Endothelial cell of umbilical vein (primary cell): ENCODE measurements at regions not wholly inside any gene's neighbourhood (a gene's known extent, or its start where the extent isn't known, plus 50 kb on each side); places are given as distances from the start of the nearest gene placed in this dataset.
A peak's percentile ranks its signal among the peaks of the same experiment; 100 is the strongest.

Experiments used
- BruUV-seq: library from RNA; stranded (reverse); fragments of 400-500 nt; replicated peaks from 2 replicates; lab custom pipeline; 2021; lab: Mats Ljungman, UMichigan
- CTCF ChIA-PET: fragments of 300-600, 350-600 bp; sonication (Branson Sonifier 250); formaldehyde crosslinking; loops from one replicate; lab custom pipeline; 2021; ENCODE audit warnings: antibody characterized with exemption, inconsistent platforms; lab: Charles Lee
- POLR2A ChIA-PET: fragments of 300-600, 350-600 bp; sonication (Branson Sonifier 250); formaldehyde crosslinking; loops from one replicate; lab custom pipeline; 2021; ENCODE audit warnings: antibody characterized with exemption, inconsistent platforms; lab: Charles Lee
- DNase-seq: peaks from one replicate; pipeline ENCODE4 v3.0.0-alpha.2; 2011; ENCODE audit warnings: low read depth, low spot score
- FAIRE-seq: peaks from 2 replicates; lab custom pipeline; 2011; peaks lifted over from hg19 to GRCh38; lab: Jason Lieb, UNC
- H2AFZ ChIP-seq: 2 replicates; pipeline ENCODE4 v1.6.0; 2012; ENCODE audit warnings: low read depth, low read length, control low read depth, inconsistent platforms
- H3K27ac ChIP-seq: 2 replicates; pipeline ENCODE4 v1.5.1; 2011; ENCODE audit warnings: low read depth, mild to moderate bottlenecking, control low read depth, low read length, moderate library complexity; ENCODE audit not compliant: insufficient read depth
- H3K27me3 ChIP-seq, 2 experiments: 2 replicates each; pipeline versions ENCODE4 v1.6.0 to v1.6.1; 2011; ENCODE audit warnings: low read length in 2 of 2, mixed read lengths in 1 of 2; ENCODE audit not compliant: control insufficient read depth in 2 of 2, insufficient read depth in 2 of 2
- H3K36me3 ChIP-seq, 2 experiments: 2 replicates in 1 of 2; 3 replicates in 1 of 2; pipeline ENCODE4 v1.5.1; 2011; ENCODE audit warnings: low read length in 2 of 2, mild to moderate bottlenecking in 1 of 2, moderate library complexity in 1 of 2; ENCODE audit not compliant: control insufficient read depth in 2 of 2, insufficient read depth in 2 of 2; ENCODE audit errors: extremely low read depth in 1 of 2
- H3K4me1 ChIP-seq: 3 replicates; pipeline ENCODE4 v1.5.1; 2011; ENCODE audit warnings: mild to moderate bottlenecking, low read length; ENCODE audit not compliant: control insufficient read depth, insufficient read depth; ENCODE audit errors: extremely low read depth
- H3K4me2 ChIP-seq: 2 replicates; pipeline ENCODE4 v1.6.1; 2011; ENCODE audit warnings: low read length, control low read depth, mixed read lengths; ENCODE audit not compliant: insufficient read depth
- H3K4me3 ChIP-seq, 3 experiments: fragments of 200-600 bp in 1 of 3; sonication (generic), shearing (Covaris generic) in 1 of 3; replicated peaks in 1 of 3; 2 replicates each; pipeline ENCODE4 v1.5.1; 2011 to 2016; ENCODE audit warnings: control low read depth in 3 of 3, low read length in 3 of 3, mild to moderate bottlenecking in 2 of 3, inconsistent platforms in 1 of 3, low read depth in 1 of 3, moderate library complexity in 1 of 3; ENCODE audit not compliant: insufficient read depth in 1 of 3
- H3K79me2 ChIP-seq: 2 replicates; pipeline ENCODE4 v1.6.0; 2012; ENCODE audit warnings: low read length, inconsistent platforms; ENCODE audit not compliant: control insufficient read depth, insufficient read depth
- H3K9ac ChIP-seq: replicated peaks from 2 replicates; pipeline ENCODE3; 2011; ENCODE audit warnings: low read length, control low read depth; ENCODE audit not compliant: insufficient read depth; ENCODE audit errors: extremely low read depth
- H3K9me1 ChIP-seq: replicated peaks from 3 replicates; pipeline ENCODE4 v1.6.0; 2011; ENCODE audit warnings: mild to moderate bottlenecking, low read length; ENCODE audit not compliant: control insufficient read depth, insufficient read depth; ENCODE audit errors: extremely low read depth
- H3K9me3 ChIP-seq: replicated peaks from 2 replicates; pipeline ENCODE4 v1.5.1; 2012; ENCODE audit warnings: low read length, inconsistent platforms; ENCODE audit not compliant: control insufficient read depth, insufficient read depth
- H4K20me1 ChIP-seq: replicated peaks from 2 replicates; pipeline ENCODE3; 2011; ENCODE audit warnings: mild to moderate bottlenecking, low read length; ENCODE audit not compliant: control insufficient read depth, insufficient read depth; ENCODE audit errors: extremely low read depth
- EZH2 ChIP-seq: IDR thresholded peaks from 2 replicates; pipeline ENCODE4 v1.6.1; 2012; ENCODE audit warnings: borderline replicate concordance, low read depth, mild to moderate bottlenecking, moderate library complexity, low read length, inconsistent platforms; ENCODE audit not compliant: severe bottlenecking
- FOS ChIP-seq: IDR thresholded peaks from 2 replicates; pipeline ENCODE4 v1.6.1; 2011; ENCODE audit warnings: mild to moderate bottlenecking, low read length, moderate library complexity, borderline replicate concordance; ENCODE audit not compliant: insufficient read depth
- GATA2 ChIP-seq: IDR thresholded peaks from 2 replicates; pipeline ENCODE4 v1.7.0; 2011; ENCODE audit warnings: low read depth, mild to moderate bottlenecking, moderate library complexity, mixed read lengths, low read length; ENCODE audit not compliant: insufficient read length, insufficient read depth
- JUN ChIP-seq: IDR thresholded peaks from 2 replicates; pipeline ENCODE4 v1.6.1; 2011; ENCODE audit warnings: borderline replicate concordance, low read depth; ENCODE audit not compliant: insufficient read length, insufficient read depth
- MAX ChIP-seq: IDR thresholded peaks from 2 replicates; pipeline ENCODE4 v1.6.1; 2011; ENCODE audit not compliant: insufficient read depth, insufficient read length
- MYC ChIP-seq: IDR thresholded peaks from one replicate; pipeline ENCODE4 v1.6.1; 2011; ENCODE audit warnings: mild to moderate bottlenecking, low read depth, low read length
- POLR2A ChIP-seq: IDR thresholded peaks from 2 replicates; pipeline ENCODE4 v1.6.1; 2012; ENCODE audit warnings: low read depth, mild to moderate bottlenecking, control low read depth, low read length
- POLR2AphosphoS5 ChIP-seq: IDR thresholded peaks from 2 replicates; pipeline ENCODE4 v1.6.1; 2012; ENCODE audit warnings: low read depth, mild to moderate bottlenecking, control low read depth, low read length, moderate library complexity; ENCODE audit not compliant: insufficient read depth
- dilution Hi-C: fragments of 300-500 bp; cut with MboI; formaldehyde crosslinking; loops from one replicate; pipeline ENCODE4 v1.15.0; 2019; ENCODE audit warnings: low sequenced_read_pairs; ENCODE audit not compliant: extremely low pct_ligation_motif_present
- intact Hi-C: fragments of 100-400 bp; cut with micrococcal nuclease; formaldehyde crosslinking; loops from one replicate; pipeline ENCODE4 v1.10.0; 2022
- TF ChIP-seq, protein P1 (sequence below), 2 donors: IDR thresholded peaks; 1 replicate in 1 of 2; 2 replicates in 1 of 2; pipeline ENCODE4 v1.5.1; 2011; ENCODE audit warnings: low read length in 2 of 2, mild to moderate bottlenecking in 2 of 2, moderate library complexity in 2 of 2, control low read depth in 1 of 2, inconsistent platforms in 1 of 2, low read depth in 1 of 2; ENCODE audit not compliant: insufficient read depth in 1 of 2; ENCODE audit errors: extremely low read depth in 1 of 2

DNA sequence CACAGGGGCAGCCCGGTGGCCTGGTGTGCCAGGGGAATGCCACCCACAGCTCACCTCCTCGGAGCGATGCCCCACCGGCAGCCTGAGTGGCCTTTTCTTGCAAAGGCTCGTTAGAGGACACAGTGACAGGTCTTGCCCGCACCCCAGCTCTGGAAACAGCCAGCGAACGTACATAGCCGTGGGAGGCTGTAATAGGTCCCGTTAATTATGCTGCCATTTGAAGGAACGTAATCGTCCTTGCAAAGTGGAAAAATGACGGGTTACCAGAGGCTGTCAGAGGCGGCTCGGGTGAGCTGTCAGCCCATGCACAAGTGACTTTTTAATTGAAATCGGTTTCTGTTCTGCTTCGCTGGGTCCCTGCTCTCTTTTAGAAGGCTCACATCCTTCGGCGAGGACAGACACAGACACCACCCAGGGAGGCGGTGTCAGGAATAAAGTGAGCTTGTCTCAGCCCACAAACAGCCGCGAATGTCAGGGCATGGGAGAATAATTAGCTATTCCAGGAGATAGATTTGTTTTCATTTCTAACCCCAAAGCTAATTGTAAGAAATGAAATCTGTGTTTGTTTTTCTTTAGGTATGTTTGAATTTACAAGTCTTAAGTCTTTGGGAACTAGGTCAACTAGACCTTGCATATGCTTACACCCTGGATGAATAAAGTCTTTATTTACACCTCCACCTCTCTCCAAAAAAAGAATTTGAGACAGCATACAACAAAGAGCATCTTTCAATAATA lies 77.2 kb upstream of the RFLNA start:
- Histone ChIP-seq H3K9me3 (no peaks in the 10 kb centered on the region), H3K27ac (no peak overlapping the region), H3K27me3 (no peaks in the 10 kb centered on the region), H3K9ac (no peak overlapping the region), H3K4me3 (no peak overlapping the region), H3K9me1 (no peaks in the 10 kb centered on the region), H3K36me3 (no peaks in the 10 kb centered on the region), H3K79me2 (no peaks in the 10 kb centered on the region), H3K4me2 (peak overlapping the region; percentile 54), H3K4me1 (peaks cover 11% of the 10 kb centered on the region), H2AFZ (peak overlapping the region; percentile 37), H4K20me1 (no peaks in the 10 kb centered on the region)
- BruUV-seq, result no TSS peak
- ChIA-PET POLR2A (no interaction called here), CTCF (interaction anchor here (1.3 kb wide), 3 partner anchors 14 to 164 kb away, joined by 3 to 4 read pairs (median 3); no protein-coding TSS in a partner anchor)
- no peak for TF ChIP-seq FOS
- TF ChIP-seq EZH2, result no peak
- DNase-seq (no peak), FAIRE-seq (peak; percentile 49)
- intact Hi-C loops, result no loop called here
- dilution Hi-C loops, result no loop called here

- no peaks in the 10 kb centered on the region for H4K20me1 ChIP-seq
- TF ChIP-seq EZH2 (no peak), MYC (no peak), MAX (no peak), FOS (no peak), JUN (no peak), GATA2 (no peak), POLR2A (no peak), POLR2AphosphoS5 (no peak)
- TF ChIP-seq, protein P1, sequence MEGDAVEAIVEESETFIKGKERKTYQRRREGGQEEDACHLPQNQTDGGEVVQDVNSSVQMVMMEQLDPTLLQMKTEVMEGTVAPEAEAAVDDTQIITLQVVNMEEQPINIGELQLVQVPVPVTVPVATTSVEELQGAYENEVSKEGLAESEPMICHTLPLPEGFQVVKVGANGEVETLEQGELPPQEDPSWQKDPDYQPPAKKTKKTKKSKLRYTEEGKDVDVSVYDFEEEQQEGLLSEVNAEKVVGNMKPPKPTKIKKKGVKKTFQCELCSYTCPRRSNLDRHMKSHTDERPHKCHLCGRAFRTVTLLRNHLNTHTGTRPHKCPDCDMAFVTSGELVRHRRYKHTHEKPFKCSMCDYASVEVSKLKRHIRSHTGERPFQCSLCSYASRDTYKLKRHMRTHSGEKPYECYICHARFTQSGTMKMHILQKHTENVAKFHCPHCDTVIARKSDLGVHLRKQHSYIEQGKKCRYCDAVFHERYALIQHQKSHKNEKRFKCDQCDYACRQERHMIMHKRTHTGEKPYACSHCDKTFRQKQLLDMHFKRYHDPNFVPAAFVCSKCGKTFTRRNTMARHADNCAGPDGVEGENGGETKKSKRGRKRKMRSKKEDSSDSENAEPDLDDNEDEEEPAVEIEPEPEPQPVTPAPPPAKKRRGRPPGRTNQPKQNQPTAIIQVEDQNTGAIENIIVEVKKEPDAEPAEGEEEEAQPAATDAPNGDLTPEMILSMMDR (IDR thresholded peaks at IDR 0.05; ENCODE audit: extremely low read depth in 1 of 2, insufficient read depth in 1 of 2, low read depth in 1 of 2, low read length in 2 of 2), result no peak
- POLR2A ChIA-PET, result no interaction called here
- dilution Hi-C loops, result no loop called here
- H3K9ac ChIP-seq, result no peak overlapping the region
- H3K9me3 ChIP-seq, result no peaks in the 10 kb centered on the region
- peak; percentile 82 for FAIRE-seq
- H3K79me2 ChIP-seq, result no peaks in the 10 kb centered on the region
- peak overlapping the region; percentile 3 for H2AFZ ChIP-seq
- DNase-seq, result peak; percentile 15
- no peak overlapping the region for H3K4me3 ChIP-seq
- intact Hi-C loops, result no loop called here
- H3K4me2 ChIP-seq, result peak overlapping the region; percentile 54
- CTCF ChIA-PET, result interaction anchor here (1.3 kb wide), 3 partner anchors 13 to 164 kb away, joined by 3 to 4 read pairs (median 3); no protein-coding TSS in a partner anchor
- no peaks in the 10 kb centered on the region for H3K9me1 ChIP-seq
- H3K27ac ChIP-seq, result no peak overlapping the region
- H3K27me3 ChIP-seq, result no peaks in the 10 kb centered on the region
- peaks cover 11% of the 10 kb centered on the region for H3K4me1 ChIP-seq
- no peaks in the 10 kb centered on the region for H3K36me3 ChIP-seq
- no TSS peak for BruUV-seq
Observed at GRCh38 chr12:124218243-124218560, 76.7 kb upstream of the RFLNA start.
